Medulla oblongata (tissue), 1 donor: ENCODE measurements at regions not wholly inside any gene's neighbourhood (a gene's known extent, or its start where the extent isn't known, plus 50 kb on each side); places are given as distances from the start of the nearest gene placed in this dataset.
"Not testable (repeated sequence)": the region's sequence is repeated elsewhere in the genome, so short reads cannot be mapped to it uniquely, and the experiment has no call there.

Experiments
- DNase-seq: peaks from one replicate; pipeline ENCODE4 v3.0.0-alpha.2; 2015; ENCODE audit errors: extremely low spot score

GRCh38 chr1:207196135-207196534, 92.1 kb downstream of the C4BPA start:
- DNase-seq: not testable (repeated sequence)

GRCh38 chr1:207201534-207201933, 97.5 kb downstream of the C4BPA start:
- DNase-seq: not testable (repeated sequence)

- no peak for DNase-seq
Observed at GRCh38 chr1:207202480-207202879, 98.4 kb downstream of the C4BPA start.

- DNase-seq: no peak
Observed at GRCh38 chr1:207203541-207203940, 99.5 kb downstream of the C4BPA start.

- DNase-seq: no peak
Observed at GRCh38 chr1:207205614-207206061, 101.6 kb downstream of the C4BPA start.

- not testable (repeated sequence) for DNase-seq
Observed at GRCh38 chr1:207208691-207209090, 104.7 kb downstream of the C4BPA start.

- DNase-seq: no peak
Observed at GRCh38 chr1:207214453-207214852, 107.0 kb upstream of the CD55 start.

- peak; percentile 10 for DNase-seq
Observed at GRCh38 chr1:207217778-207218511, 103.5 kb upstream of the CD55 start.

GRCh38 chr1:207218512-207219362, 102.7 kb upstream of the CD55 start:
- DNase-seq: no peak

- no peak for DNase-seq
Observed at GRCh38 chr1:207219979-207220889, 101.2 kb upstream of the CD55 start.

- DNase-seq: no peak
Observed at GRCh38 chr1:207221934-207222351, 99.5 kb upstream of the CD55 start.

- no peak for DNase-seq
Observed at GRCh38 chr1:207223162-207223561, 98.3 kb upstream of the CD55 start.

- DNase-seq: no peak
Observed at GRCh38 chr1:207224666-207225065, 96.8 kb upstream of the CD55 start.

- DNase-seq: no peak
Observed at GRCh38 chr1:207227131-207227630, 94.3 kb upstream of the CD55 start.

- DNase-seq: no peak
Observed at GRCh38 chr1:207228987-207229386, 92.5 kb upstream of the CD55 start.

- no peak for DNase-seq
Observed at GRCh38 chr1:207230441-207230840, 91.0 kb upstream of the CD55 start.

- DNase-seq: no peak
Observed at GRCh38 chr1:207234690-207235089, 86.8 kb upstream of the CD55 start.

- no peak for DNase-seq
Observed at GRCh38 chr1:207239874-207240273, 81.6 kb upstream of the CD55 start.

GRCh38 chr1:207240325-207241101, 81.0 kb upstream of the CD55 start:
- no peak for DNase-seq

- DNase-seq: no peak
Observed at GRCh38 chr1:207241164-207241934, 80.1 kb upstream of the CD55 start.
